ENCODE measurements at regions not wholly inside any gene's neighbourhood (a gene's known extent, or its start where the extent isn't known, plus 50 kb on each side); places are given as distances from the start of the nearest gene placed in this dataset.
A peak's percentile ranks its signal among the peaks of the same experiment; 100 is the strongest.
"Not testable (repeated sequence)": the region's sequence is repeated elsewhere in the genome, so short reads cannot be mapped to it uniquely, and the experiment has no call there.

- DNase-seq = no peak
Observed at GRCh38 chr4:151522866-151523519, 114.0 kb downstream of the FHIP1A start.

- no peak for DNase-seq
Observed at GRCh38 chr4:151524610-151525009, 115.6 kb downstream of the FHIP1A start.

- not testable (repeated sequence) for DNase-seq
Observed at GRCh38 chr4:151526489-151526888, 117.5 kb downstream of the FHIP1A start.

DNA sequence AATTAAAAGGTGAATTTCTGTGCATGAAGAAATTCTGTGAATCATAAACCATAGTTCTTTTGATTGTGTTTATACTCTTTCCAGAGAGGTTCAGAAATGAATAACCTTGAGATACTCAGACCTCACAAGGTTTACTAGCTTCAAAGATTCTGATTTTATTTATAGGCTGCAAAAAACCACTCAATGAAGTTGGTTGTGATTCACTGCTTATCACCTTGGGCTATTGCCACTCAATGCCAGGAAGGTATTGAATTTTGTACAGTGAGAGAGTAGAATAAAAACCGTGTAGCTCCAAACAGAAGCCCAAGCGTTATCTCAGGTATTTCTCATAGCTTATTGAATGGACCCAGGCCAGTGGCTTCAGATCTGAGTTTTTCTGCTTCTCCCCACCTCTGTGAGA is 118.7 kb downstream of the FHIP1A start:
- DNase-seq = no peak

DNA sequence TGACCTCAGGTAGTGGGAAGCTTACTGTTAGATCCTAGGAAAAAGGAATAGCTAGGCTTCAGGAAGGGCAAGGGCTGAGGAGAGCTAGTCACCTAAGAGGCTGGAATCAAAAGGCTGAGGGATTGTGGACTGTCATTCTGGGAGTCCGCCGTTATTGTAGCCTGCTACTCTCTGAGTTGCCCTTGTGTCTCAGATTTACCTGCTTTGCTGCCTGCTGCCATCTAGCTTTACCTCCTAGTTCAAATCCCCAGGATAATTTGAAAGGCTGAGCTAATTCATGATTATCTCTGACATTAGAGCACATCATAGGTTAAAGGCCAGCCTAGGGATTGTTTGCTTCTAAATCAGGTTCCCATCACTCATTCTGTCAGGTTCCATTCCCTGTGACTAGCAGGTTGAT is 120.2 kb downstream of the FHIP1A start:
- DNase-seq = no peak

DNA sequence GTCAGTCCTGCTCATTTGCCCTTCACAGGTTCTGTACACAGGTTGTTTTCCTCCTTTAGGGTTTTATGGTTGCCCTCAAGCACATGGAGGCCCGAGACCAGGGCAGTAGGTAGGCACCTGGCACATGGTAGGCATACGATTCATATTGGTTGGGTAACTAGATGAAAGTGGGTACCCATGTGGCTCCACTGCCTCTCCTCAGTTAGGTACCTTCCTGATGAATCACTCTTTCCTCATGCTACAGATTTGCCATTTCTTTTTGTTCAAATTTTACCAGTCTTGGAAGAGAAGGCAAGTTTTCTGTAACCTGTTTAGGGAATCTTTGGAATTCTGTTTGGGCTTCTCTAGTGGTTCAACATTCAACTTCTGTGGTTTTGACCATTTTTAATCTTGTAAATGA is 121.3 kb downstream of the FHIP1A start:
- DNase-seq = no peak

DNA sequence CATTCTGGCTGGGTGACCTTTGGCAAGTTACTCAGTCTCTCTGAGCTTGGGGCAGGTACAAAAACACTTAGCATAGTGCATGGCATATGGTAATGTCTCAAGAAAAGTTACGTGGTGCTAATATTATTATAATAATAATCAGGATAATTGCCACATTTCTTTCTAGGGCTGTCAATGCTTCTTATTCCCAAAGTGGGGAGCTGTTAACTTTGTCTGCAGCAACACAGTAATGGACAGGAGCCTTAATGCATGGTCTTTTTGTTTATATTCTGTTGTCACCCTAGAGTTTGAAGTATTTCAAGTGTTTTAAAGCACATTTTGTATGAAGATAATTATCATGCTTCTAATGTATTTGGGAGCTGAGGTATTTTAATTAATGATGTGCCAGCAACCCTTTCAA is 121.8 kb downstream of the FHIP1A start:
- no peak for DNase-seq

DNA sequence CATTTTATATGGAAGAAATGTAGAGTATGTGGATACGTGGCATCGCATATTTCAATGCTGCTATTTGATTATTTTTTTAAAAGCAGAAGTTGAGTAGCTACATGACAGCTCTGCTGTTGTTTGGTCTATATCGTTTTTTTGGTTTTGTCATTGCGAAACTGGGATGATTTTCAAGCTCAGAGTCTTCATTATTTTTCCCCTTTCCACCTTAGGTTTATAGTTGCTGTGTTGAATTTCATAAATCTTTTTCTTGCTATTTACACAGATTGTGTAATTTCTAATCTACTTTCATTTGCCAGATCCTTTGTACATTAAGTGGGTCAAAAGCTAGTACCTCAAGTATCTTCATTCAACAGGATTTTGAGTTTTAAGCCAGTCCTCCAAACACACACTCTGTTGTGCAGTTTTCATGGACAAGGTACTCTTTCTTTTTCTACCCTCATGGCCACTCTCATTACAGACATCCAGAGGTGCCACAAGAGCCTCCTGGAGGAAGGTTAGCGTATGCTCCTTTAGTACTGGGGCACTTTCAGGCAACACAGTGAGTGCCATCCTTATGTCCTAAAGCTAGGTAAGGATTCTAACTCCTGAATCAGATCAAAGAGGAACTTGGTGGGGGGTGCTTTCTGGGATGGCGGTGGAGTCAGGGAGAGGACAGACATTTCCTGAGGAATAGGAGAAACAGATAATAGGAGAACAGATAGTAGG is 123.2 kb downstream of the FHIP1A start:
- DNase-seq = no peak

GRCh38 chr4:151534195-151534594 is 125.2 kb downstream of the FHIP1A start:
- no peak for DNase-seq

GRCh38 chr4:151535366-151535765 is 126.4 kb downstream of the FHIP1A start:
- DNase-seq = no peak

DNA sequence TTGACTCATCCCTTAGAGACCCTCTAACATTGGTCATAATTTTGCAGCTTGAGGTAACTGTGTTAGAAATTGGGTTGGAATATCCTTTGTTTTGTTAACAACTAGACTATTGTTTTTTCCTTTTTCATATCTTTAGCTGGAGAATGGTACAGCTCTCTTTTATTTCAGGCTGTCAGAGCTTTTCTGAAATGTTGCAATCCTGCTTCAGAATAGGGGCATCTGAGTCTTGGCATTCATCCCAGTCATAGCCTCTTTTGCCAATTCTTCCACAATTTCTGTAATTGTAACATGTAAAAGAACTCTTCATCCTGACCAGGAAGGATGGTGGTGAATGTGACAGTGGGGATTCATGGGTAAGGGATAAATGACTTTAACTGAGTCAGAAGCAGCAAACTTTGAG is 128.7 kb downstream of the FHIP1A start:
- DNase-seq = no peak

DNA sequence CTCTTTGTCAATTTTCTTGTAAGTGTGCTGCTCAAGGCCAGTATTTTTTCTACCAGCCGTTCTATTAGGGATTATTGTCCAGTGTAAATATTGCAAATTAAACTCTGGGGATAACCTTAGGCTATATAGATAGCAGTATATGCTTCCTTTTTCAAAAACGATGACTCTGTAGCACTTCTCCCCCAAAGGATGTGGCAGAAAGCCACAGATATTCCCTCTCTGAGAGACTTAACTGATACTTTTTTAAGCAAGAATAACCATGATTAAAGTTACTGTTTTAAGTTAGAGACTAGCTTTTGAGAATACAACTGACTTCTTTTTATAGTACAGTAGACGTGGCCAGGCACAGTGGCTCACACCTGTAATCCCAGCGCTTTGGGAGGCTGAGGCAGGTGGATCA is 130.0 kb downstream of the FHIP1A start:
- DNase-seq = no peak

DNA sequence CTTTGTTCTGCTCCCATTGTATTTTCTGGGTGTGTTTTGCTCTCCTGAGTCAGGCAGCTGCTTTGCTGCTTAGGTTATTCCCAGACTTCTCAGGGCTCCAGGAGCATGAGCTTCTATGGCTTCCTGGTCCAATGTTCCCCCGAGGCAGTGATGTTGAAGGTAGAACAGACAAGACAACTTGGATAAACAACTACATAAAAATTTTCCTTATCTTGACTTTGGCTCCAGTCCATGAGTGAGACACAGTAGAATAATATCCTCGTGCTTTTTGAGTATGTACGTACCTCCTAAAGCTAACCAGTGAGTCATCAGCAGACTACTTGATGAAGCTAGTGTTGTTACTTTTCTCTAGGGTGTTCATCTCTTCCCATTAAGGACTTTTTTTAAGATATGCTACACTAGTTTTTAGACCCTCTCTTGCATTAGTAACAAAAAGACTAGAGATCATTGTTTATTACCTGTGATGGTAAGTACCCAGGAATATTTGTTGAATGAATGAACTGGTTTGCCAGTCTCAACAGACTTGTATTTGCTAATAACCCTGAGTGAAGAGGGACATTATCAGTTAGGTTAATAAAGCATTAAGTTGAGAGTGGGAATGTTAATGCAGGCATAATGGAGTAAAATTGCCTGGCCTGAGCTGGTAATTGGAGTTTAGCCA is 131.9 kb downstream of the FHIP1A start:
- peak; percentile 57 for DNase-seq

DNA sequence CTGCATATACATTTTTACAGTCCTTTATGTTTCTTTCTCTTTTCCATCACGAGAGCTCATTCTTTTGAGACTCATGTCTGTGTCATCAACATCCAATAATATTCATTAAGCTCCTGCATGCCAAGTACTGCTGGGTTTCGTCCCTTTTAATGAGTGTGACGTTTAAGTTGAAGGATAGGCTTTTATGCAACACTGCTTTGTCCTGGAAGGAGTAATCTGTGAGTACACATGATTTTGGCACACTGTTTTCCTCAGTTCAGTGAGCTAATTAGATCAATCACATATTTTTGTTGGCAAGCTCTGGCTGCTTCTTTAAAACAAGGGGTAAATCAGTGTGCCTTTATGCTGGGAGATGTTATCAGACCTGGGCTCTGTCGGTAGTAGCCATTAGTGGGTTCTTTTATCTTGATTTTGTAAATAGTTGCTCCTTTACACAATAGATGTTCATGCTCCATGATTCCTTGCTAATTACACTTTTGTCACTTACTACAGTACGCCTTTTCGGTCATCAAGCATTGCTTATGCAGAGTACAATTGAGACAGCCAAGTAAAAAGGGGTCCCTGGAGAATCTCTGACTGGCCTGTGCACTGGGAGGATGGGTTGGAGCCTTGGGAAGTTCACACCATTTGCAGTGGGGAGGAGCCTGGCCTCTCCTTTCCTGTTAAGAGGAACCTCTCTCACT is 132.6 kb downstream of the FHIP1A start:
- no peak for DNase-seq

DNA sequence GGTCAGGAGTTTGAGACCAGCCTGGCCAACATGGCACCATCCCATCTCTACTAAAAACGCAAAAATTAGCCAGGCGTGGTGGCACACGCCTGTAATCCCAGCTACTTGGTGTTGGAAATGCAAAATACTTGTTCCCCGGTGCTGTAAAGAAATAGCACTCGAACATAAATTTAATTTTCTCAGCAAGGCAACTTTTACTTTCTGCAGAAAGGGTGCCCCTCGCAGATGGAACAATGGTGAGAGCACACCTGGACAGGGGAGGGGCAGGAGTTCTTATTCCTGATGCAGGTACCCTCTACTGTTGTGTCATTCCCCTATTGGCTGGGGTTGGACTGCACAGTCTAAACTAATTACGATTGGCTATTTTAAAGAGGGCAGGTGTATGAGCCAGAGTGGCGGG is 139.7 kb downstream of the FHIP1A start:
- DNase-seq = no peak

- not testable (repeated sequence) for DNase-seq
Observed at GRCh38 chr4:151549378-151549777, 140.4 kb downstream of the FHIP1A start.

GRCh38 chr4:151553874-151554273 is 144.9 kb downstream of the FHIP1A start:
- no peak for DNase-seq

GRCh38 chr4:151555151-151555945 is 146.4 kb downstream of the FHIP1A start:
- DNase-seq = no peak

- no peak for DNase-seq
Observed at GRCh38 chr4:151558496-151559113, 149.6 kb downstream of the FHIP1A start.

DNA sequence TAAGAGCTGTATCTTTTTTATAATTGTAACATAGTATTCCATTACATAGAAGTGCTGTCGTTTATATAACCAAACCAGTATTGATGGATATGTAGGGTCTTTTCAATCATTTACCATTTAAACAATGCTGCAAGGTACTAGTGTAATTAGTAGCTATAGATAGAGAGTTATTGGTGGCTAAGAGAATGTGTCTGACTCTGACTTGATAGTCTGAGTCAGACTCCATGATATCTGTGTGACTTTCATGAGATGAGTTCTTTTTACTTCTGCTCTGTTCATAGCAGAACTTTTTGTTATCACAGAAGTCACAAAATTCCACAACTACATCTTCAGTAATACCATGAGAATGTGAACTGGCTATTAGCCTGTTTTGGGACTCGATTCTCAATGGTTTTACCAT is 150.6 kb downstream of the FHIP1A start:
- no peak for DNase-seq

GRCh38 chr4:151561551-151562256 is 152.7 kb downstream of the FHIP1A start:
- no peak for DNase-seq

- no peak for DNase-seq
Observed at GRCh38 chr4:151563194-151563593, 154.2 kb downstream of the FHIP1A start.

Measured in T1000 (cell line).